ENCODE measurements at regions not wholly inside any gene's neighbourhood (a gene's known extent, or its start where the extent isn't known, plus 50 kb on each side); places are given as distances from the start of the nearest gene placed in this dataset.

DNA sequence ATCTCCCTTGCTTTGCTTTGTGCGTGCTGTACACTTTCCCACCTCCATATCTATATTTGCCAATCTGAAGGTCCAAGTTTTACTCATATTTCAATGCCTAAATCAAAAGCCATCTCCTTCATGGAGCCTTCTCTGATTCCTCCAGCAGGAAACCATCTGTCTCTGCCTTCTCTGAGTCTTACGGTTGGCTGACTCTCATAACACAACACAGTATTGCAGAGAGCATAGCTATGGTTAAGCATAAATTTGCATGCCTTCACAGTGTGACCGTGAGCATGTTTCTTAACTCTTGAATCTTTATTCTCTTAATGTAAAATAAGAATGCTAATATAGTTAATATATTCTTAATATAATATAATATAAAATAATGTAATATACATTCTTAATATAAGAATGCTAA is 136.8 kb upstream of the PPP2R2B start:
- TF ChIP-seq, protein P1, sequence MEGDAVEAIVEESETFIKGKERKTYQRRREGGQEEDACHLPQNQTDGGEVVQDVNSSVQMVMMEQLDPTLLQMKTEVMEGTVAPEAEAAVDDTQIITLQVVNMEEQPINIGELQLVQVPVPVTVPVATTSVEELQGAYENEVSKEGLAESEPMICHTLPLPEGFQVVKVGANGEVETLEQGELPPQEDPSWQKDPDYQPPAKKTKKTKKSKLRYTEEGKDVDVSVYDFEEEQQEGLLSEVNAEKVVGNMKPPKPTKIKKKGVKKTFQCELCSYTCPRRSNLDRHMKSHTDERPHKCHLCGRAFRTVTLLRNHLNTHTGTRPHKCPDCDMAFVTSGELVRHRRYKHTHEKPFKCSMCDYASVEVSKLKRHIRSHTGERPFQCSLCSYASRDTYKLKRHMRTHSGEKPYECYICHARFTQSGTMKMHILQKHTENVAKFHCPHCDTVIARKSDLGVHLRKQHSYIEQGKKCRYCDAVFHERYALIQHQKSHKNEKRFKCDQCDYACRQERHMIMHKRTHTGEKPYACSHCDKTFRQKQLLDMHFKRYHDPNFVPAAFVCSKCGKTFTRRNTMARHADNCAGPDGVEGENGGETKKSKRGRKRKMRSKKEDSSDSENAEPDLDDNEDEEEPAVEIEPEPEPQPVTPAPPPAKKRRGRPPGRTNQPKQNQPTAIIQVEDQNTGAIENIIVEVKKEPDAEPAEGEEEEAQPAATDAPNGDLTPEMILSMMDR (conservative IDR thresholded peaks at IDR 0.05; ENCODE audit: low read length), result no peak
- no peak for TF ChIP-seq EZH2phosphoT487 (IDR thresholded peaks at IDR 0.05; ENCODE audit: borderline replicate concordance, low read depth, low read length)
